CD4-positive, alpha-beta memory T cell (primary cell): ENCODE measurements at regions not wholly inside any gene's neighbourhood (a gene's known extent, or its start where the extent isn't known, plus 50 kb on each side); places are given as distances from the start of the nearest gene placed in this dataset.

Experiments used
- CTCF ChIA-PET: fragments of 350-600 bp; sonication (Branson Sonifier 250); formaldehyde crosslinking; loops from one replicate; lab custom pipeline; 2021; ENCODE audit warnings: inconsistent platforms; ENCODE audit not compliant: partially characterized antibody; lab: Charles Lee
- POLR2A ChIA-PET: fragments of 350-600 bp; sonication (Branson Sonifier 250); formaldehyde crosslinking; loops from one replicate; lab custom pipeline; 2021; ENCODE audit not compliant: partially characterized antibody; lab: Charles Lee
- DNase-seq, 5 donors: peaks; one replicate each; pipeline versions ENCODE4 v3.0.0 to v3.0.0-alpha.2; 2020 to 2022; ENCODE audit warnings: mixed read lengths in 1 of 5
- H3K27ac ChIP-seq: one replicate; pipeline ENCODE4 v1.7.0; 2013; ENCODE audit warnings: low read depth, low read length
- H3K27me3 ChIP-seq: 2 replicates; pipeline ENCODE4 v1.7.0; 2013; ENCODE audit warnings: mild to moderate bottlenecking, low read length, moderate library complexity; ENCODE audit not compliant: insufficient read depth
- H3K36me3 ChIP-seq: 2 replicates; pipeline ENCODE4 v1.7.0; 2013; ENCODE audit warnings: mild to moderate bottlenecking, low read length, moderate library complexity; ENCODE audit not compliant: insufficient read depth
- H3K4me1 ChIP-seq: 2 replicates; pipeline ENCODE4 v1.7.0; 2013; ENCODE audit warnings: mild to moderate bottlenecking, low read length, moderate library complexity; ENCODE audit not compliant: insufficient read depth
- H3K4me3 ChIP-seq, 2 donors: one replicate each; pipeline ENCODE4 v1.7.0; 2013; ENCODE audit warnings: low read length in 2 of 2, mild to moderate bottlenecking in 1 of 2
- H3K9me3 ChIP-seq, 2 donors: one replicate each; pipeline ENCODE4 v1.7.0; 2013; ENCODE audit warnings: low read length in 2 of 2, control low read depth in 1 of 2; ENCODE audit not compliant: control insufficient read depth in 1 of 2
- H3K27ac Mint-ChIP-seq, 7 donors: one replicate each; pipeline ENCODE4 v1.8.0; 2020 to 2021; ENCODE audit warnings: mixed read lengths in 7 of 7, mild to moderate bottlenecking in 6 of 7, inconsistent platforms in 3 of 7, moderate library complexity in 3 of 7
- H3K27me3 Mint-ChIP-seq, 2 donors: one replicate each; pipeline ENCODE4 v1.8.0; 2020 to 2021; ENCODE audit warnings: mixed read lengths in 2 of 2
- H3K36me3 Mint-ChIP-seq, 2 donors: one replicate each; pipeline ENCODE4 v1.8.0; 2020 to 2021; ENCODE audit warnings: mixed read lengths in 2 of 2, inconsistent platforms in 1 of 2, mild to moderate bottlenecking in 1 of 2
- H3K4me1 Mint-ChIP-seq, 4 donors: one replicate each; pipeline ENCODE4 v1.8.0; 2020 to 2021; ENCODE audit warnings: mixed read lengths in 4 of 4, mild to moderate bottlenecking in 1 of 4
- H3K4me3 Mint-ChIP-seq, 8 donors: one replicate each; pipeline ENCODE4 v1.8.0; 2020 to 2021; ENCODE audit warnings: mixed read lengths in 8 of 8, mild to moderate bottlenecking in 7 of 8, moderate library complexity in 6 of 8, inconsistent platforms in 3 of 8
- H3K9me3 Mint-ChIP-seq, 8 donors: one replicate each; pipeline ENCODE4 v1.8.0; 2020 to 2021; ENCODE audit warnings: mixed read lengths in 8 of 8, mild to moderate bottlenecking in 5 of 8, inconsistent platforms in 3 of 8, moderate library complexity in 1 of 8
- intact Hi-C: fragments of 100-400 bp; cut with micrococcal nuclease; formaldehyde crosslinking; loops from one replicate; pipeline ENCODE4 v1.15.1; 2023

GRCh38 chr7:33677556-33677955 lies 227.8 kb upstream of the BMPER start:
- ChIA-PET POLR2A (no interaction called here), CTCF (no interaction called here)
- Histone ChIP-seq H3K27ac (no peak overlapping the region), H3K4me1 (no peaks in the 10 kb centered on the region), H3K27me3 (no peaks in the 10 kb centered on the region), H3K36me3 (no peaks in the 10 kb centered on the region), H3K9me3 (no peaks in the 10 kb centered on the region), H3K4me3 (no peak overlapping the region)
- DNase-seq: no peak
- Mint-ChIP-seq H3K4me3 (no peak overlapping the region), H3K27ac (no peak overlapping the region), H3K27me3 (no peaks in the 10 kb centered on the region), H3K36me3 (peaks cover 15 to 29% of the 10 kb centered on the region in 2 donors), H3K4me1 (no peaks in the 10 kb centered on the region), H3K9me3 (peaks cover 0 to 15% (median 7%) of the 10 kb centered on the region in 8 donors)
- intact Hi-C loops: no loop called here

GRCh38 chr7:33678569-33679335 lies 226.6 kb upstream of the BMPER start:
- ChIA-PET CTCF (no interaction called here), POLR2A (no interaction called here)
- Histone ChIP-seq H3K27ac (no peak overlapping the region), H3K4me3 (no peak overlapping the region), H3K36me3 (no peaks in the 10 kb centered on the region), H3K27me3 (no peaks in the 10 kb centered on the region), H3K4me1 (no peaks in the 10 kb centered on the region), H3K9me3 (no peaks in the 10 kb centered on the region)
- DNase-seq: no peak
- peaks cover 15 to 31% of the 10 kb centered on the region in 2 donors for H3K36me3 Mint-ChIP-seq
- H3K27ac Mint-ChIP-seq: no peak overlapping the region
- H3K27me3 Mint-ChIP-seq: no peaks in the 10 kb centered on the region
- intact Hi-C loops: no loop called here
- peaks cover 0 to 15% (median 7%) of the 10 kb centered on the region in 8 donors for H3K9me3 Mint-ChIP-seq
- no peak overlapping the region for H3K4me3 Mint-ChIP-seq
- no peaks in the 10 kb centered on the region for H3K4me1 Mint-ChIP-seq

- Histone ChIP-seq H3K4me1 (no peaks in the 10 kb centered on the region), H3K27me3 (no peaks in the 10 kb centered on the region), H3K4me3 (no peak overlapping the region), H3K9me3 (no peaks in the 10 kb centered on the region), H3K27ac (no peak overlapping the region), H3K36me3 (no peaks in the 10 kb centered on the region)
- Mint-ChIP-seq H3K36me3 (peaks cover 17 to 39% of the 10 kb centered on the region in 2 donors), H3K4me1 (no peaks in the 10 kb centered on the region), H3K9me3 (peaks cover 0 to 19% (median 9%) of the 10 kb centered on the region in 8 donors), H3K27me3 (no peaks in the 10 kb centered on the region), H3K4me3 (no peak overlapping the region), H3K27ac (no peak overlapping the region)
- ChIA-PET POLR2A (no interaction called here), CTCF (no interaction called here)
- intact Hi-C loops: no loop called here
- DNase-seq: no peak
Measured at GRCh38 chr7:33680682-33681081, 224.7 kb upstream of the BMPER start.

DNA sequence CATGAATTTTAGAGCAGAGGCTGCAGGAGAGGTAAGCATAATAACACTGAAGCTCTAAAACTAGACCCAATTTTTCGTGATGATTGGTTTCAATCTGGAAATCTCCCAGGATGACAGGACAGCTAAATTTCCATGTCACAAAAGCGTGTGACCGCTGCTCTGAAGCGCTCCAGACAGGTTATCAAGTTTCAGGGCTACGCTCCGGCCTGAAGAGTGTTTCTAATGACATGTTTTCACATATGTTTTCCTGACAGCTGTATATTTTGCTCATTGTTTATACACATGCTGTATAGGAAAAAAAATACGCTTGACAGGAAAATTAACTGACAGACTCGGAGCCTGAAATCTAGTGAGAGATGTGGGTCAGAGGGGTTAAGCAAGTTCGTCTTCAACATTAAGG lies 219.8 kb upstream of the BMPER start:
- Histone ChIP-seq H3K4me1 (no peaks in the 10 kb centered on the region), H3K9me3 (no peaks in the 10 kb centered on the region), H3K36me3 (no peaks in the 10 kb centered on the region), H3K27ac (no peak overlapping the region), H3K27me3 (no peaks in the 10 kb centered on the region), H3K4me3 (no peak overlapping the region)
- no peaks in the 10 kb centered on the region for H3K27me3 Mint-ChIP-seq
- peaks cover 22 to 57% of the 10 kb centered on the region in 2 donors for H3K36me3 Mint-ChIP-seq
- no peak for DNase-seq
- no peaks in the 10 kb centered on the region for H3K4me1 Mint-ChIP-seq
- ChIA-PET POLR2A (no interaction called here), CTCF (no interaction called here)
- intact Hi-C loops: no loop called here
- H3K4me3 Mint-ChIP-seq: no peak overlapping the region
- peaks cover 0 to 26% (median 12%) of the 10 kb centered on the region in 8 donors for H3K9me3 Mint-ChIP-seq
- H3K27ac Mint-ChIP-seq: no peak overlapping the region

- Mint-ChIP-seq H3K4me3 (no peak overlapping the region), H3K4me1 (no peaks in the 10 kb centered on the region), H3K27me3 (no peaks in the 10 kb centered on the region), H3K36me3 (peaks cover 22 to 58% of the 10 kb centered on the region in 2 donors), H3K27ac (no peak overlapping the region), H3K9me3 (peaks cover 0 to 29% (median 13%) of the 10 kb centered on the region in 8 donors)
- H3K9me3 ChIP-seq: no peaks in the 10 kb centered on the region
- ChIA-PET CTCF (no interaction called here), POLR2A (no interaction called here)
- H3K4me1 ChIP-seq: no peaks in the 10 kb centered on the region
- no peak overlapping the region for H3K4me3 ChIP-seq
- DNase-seq: no peak
- no peak overlapping the region for H3K27ac ChIP-seq
- no peaks in the 10 kb centered on the region for H3K27me3 ChIP-seq
- intact Hi-C loops: no loop called here
- no peaks in the 10 kb centered on the region for H3K36me3 ChIP-seq
Measured at GRCh38 chr7:33685981-33686683, 219.2 kb upstream of the BMPER start.

DNA sequence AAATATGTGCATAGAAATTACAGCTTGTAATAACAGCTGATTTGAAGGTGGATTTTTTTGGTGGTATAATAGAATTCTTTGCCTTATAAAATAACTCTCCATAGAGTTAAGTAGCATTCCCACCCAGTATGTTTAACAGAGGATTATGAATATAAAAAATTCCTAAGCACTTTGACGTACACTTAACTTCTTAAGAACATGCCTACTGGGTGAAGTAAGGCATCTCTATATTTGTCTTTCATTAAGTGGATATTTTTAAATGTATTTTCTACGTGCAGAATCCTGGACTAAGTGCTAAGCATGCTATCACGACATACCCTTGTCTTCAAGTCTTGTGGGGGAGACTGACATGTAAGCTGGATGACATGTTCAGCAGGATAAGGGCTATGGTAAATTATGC lies 217.7 kb upstream of the BMPER start:
- peaks cover 18 to 55% of the 10 kb centered on the region in 2 donors for H3K36me3 Mint-ChIP-seq
- no peak overlapping the region for H3K4me3 ChIP-seq
- intact Hi-C loops: no loop called here
- H3K27ac Mint-ChIP-seq: no peak overlapping the region
- no peak overlapping the region for H3K27ac ChIP-seq
- CTCF ChIA-PET: no interaction called here
- no peaks in the 10 kb centered on the region for H3K4me1 Mint-ChIP-seq
- H3K4me3 Mint-ChIP-seq: no peak overlapping the region
- POLR2A ChIA-PET: no interaction called here
- peaks cover 3 to 29% (median 15%) of the 10 kb centered on the region in 8 donors for H3K9me3 Mint-ChIP-seq
- no peaks in the 10 kb centered on the region for H3K36me3 ChIP-seq
- no peaks in the 10 kb centered on the region for H3K4me1 ChIP-seq
- no peaks in the 10 kb centered on the region for H3K27me3 ChIP-seq
- no peaks in the 10 kb centered on the region for H3K27me3 Mint-ChIP-seq
- no peaks in the 10 kb centered on the region for H3K9me3 ChIP-seq
- no peak for DNase-seq

- peaks cover 0 to 28% (median 12%) of the 10 kb centered on the region in 8 donors for H3K9me3 Mint-ChIP-seq
- H3K27ac Mint-ChIP-seq: no peak overlapping the region
- CTCF ChIA-PET: no interaction called here
- no peak overlapping the region for H3K4me3 Mint-ChIP-seq
- POLR2A ChIA-PET: no interaction called here
- Histone ChIP-seq H3K4me1 (no peaks in the 10 kb centered on the region), H3K27me3 (no peaks in the 10 kb centered on the region), H3K27ac (no peak overlapping the region), H3K36me3 (no peaks in the 10 kb centered on the region), H3K4me3 (no peak overlapping the region), H3K9me3 (no peaks in the 10 kb centered on the region)
- no peaks in the 10 kb centered on the region for H3K27me3 Mint-ChIP-seq
- H3K36me3 Mint-ChIP-seq: peaks cover 18 to 56% of the 10 kb centered on the region in 2 donors
- no peaks in the 10 kb centered on the region for H3K4me1 Mint-ChIP-seq
- intact Hi-C loops: no loop called here
- DNase-seq: no peak
Measured at GRCh38 chr7:33691180-33691579, 214.2 kb upstream of the BMPER start.
